Ishikawa (cell line): ENCODE measurements at regions not wholly inside any gene's neighbourhood (a gene's known extent, or its start where the extent isn't known, plus 50 kb on each side); places are given as distances from the start of the nearest gene placed in this dataset.

ENCODE experiments used
- EP300 ChIP-seq: IDR thresholded peaks from 2 replicates; pipeline ENCODE4 v1.6.1; 2012; ENCODE audit warnings: borderline replicate concordance
- FOXM1 ChIP-seq: IDR thresholded peaks from 2 replicates; pipeline ENCODE4 v1.6.1; 2012; ENCODE audit warnings: low read depth, borderline replicate concordance
- MAX ChIP-seq: IDR thresholded peaks from 2 replicates; pipeline ENCODE4 v1.6.1; 2012
- RAD21 ChIP-seq: IDR thresholded peaks from 2 replicates; pipeline ENCODE4 v1.6.1; 2012; ENCODE audit warnings: low read depth
- TAF1 ChIP-seq: IDR thresholded peaks from 2 replicates; pipeline ENCODE4 v1.6.1; 2012; ENCODE audit warnings: low read depth, mild to moderate bottlenecking
- TEAD4 ChIP-seq: IDR thresholded peaks from 2 replicates; pipeline ENCODE4 v1.6.1; 2012
- USF1 ChIP-seq: IDR thresholded peaks from 2 replicates; pipeline ENCODE4 v1.6.1; 2012
- YY1 ChIP-seq: IDR thresholded peaks from 2 replicates; pipeline ENCODE4 v1.6.1; 2012; ENCODE audit warnings: low read depth
- ZBTB7A ChIP-seq: IDR thresholded peaks from 2 replicates; pipeline ENCODE4 v1.6.1; 2012; ENCODE audit warnings: low read depth
- TF ChIP-seq, protein P1 (sequence below): IDR thresholded peaks from 2 replicates; pipeline ENCODE4 v1.6.1; 2012; ENCODE audit warnings: low read depth, mild to moderate bottlenecking

DNA sequence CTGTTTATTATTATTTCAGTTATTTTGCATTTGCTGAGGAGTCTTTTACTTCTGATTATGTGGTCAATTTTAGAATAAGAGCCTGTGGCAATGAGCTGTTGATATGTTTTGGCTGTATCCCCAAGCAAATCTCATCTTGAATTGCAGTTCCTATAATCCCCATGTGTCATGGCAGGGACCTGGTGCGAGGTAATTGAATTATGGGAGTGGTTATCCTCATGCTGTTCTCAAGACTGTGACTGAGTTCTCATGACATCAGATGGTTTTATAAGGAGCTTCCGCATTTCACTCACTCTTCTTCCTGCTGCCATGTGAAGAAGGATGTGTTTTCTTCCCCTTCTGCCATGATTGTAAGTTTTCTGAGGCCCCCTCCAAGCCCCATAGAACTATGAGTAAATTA, 114.9 kb upstream of the SLCO6A1 start:
- TF ChIP-seq MAX (no peak), YY1 (no peak), EP300 (no peak), FOXM1 (no peak), ZBTB7A (no peak), USF1 (no peak), TEAD4 (no peak), TAF1 (no peak), RAD21 (no peak)
- TF ChIP-seq, protein P1, sequence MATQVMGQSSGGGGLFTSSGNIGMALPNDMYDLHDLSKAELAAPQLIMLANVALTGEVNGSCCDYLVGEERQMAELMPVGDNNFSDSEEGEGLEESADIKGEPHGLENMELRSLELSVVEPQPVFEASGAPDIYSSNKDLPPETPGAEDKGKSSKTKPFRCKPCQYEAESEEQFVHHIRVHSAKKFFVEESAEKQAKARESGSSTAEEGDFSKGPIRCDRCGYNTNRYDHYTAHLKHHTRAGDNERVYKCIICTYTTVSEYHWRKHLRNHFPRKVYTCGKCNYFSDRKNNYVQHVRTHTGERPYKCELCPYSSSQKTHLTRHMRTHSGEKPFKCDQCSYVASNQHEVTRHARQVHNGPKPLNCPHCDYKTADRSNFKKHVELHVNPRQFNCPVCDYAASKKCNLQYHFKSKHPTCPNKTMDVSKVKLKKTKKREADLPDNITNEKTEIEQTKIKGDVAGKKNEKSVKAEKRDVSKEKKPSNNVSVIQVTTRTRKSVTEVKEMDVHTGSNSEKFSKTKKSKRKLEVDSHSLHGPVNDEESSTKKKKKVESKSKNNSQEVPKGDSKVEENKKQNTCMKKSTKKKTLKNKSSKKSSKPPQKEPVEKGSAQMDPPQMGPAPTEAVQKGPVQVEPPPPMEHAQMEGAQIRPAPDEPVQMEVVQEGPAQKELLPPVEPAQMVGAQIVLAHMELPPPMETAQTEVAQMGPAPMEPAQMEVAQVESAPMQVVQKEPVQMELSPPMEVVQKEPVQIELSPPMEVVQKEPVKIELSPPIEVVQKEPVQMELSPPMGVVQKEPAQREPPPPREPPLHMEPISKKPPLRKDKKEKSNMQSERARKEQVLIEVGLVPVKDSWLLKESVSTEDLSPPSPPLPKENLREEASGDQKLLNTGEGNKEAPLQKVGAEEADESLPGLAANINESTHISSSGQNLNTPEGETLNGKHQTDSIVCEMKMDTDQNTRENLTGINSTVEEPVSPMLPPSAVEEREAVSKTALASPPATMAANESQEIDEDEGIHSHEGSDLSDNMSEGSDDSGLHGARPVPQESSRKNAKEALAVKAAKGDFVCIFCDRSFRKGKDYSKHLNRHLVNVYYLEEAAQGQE = no peak
